Smooth muscle cell (in vitro differentiated cells): ENCODE measurements at regions not wholly inside any gene's neighbourhood (a gene's known extent, or its start where the extent isn't known, plus 50 kb on each side); places are given as distances from the start of the nearest gene placed in this dataset.

ENCODE experiments used
- DNase-seq: peaks from one replicate; lab custom pipeline; 2025; ENCODE audit not compliant: unreplicated experiment; lab: John Stamatoyannopoulos, UW
- H2AFZ ChIP-seq: fragments of 200-600 bp; sonication (generic); 2 replicates; pipeline ENCODE4 v1.6.0; 2016; ENCODE audit warnings: antibody characterized with exemption, low read depth, mild to moderate bottlenecking
- H3F3A ChIP-seq: fragments of 200-600 bp; sonication (generic); 2 replicates; pipeline ENCODE4 v1.6.0; 2017; ENCODE audit warnings: antibody characterized with exemption, low read depth
- H3K27ac ChIP-seq: fragments of 200-600 bp; sonication (generic); 2 replicates; pipeline ENCODE4 v1.5.1; 2016; ENCODE audit warnings: low read depth, mild to moderate bottlenecking
- H3K27me3 ChIP-seq: fragments of 200-600 bp; sonication (generic); 2 replicates; pipeline ENCODE4 v1.6.1; 2016; ENCODE audit warnings: low read depth, mild to moderate bottlenecking
- H3K36me3 ChIP-seq: fragments of 200-600 bp; sonication (generic); 2 replicates; pipeline ENCODE4 v1.5.1; 2016; ENCODE audit warnings: low read depth
- H3K4me1 ChIP-seq: fragments of 200-600 bp; sonication (generic); 2 replicates; pipeline ENCODE4 v1.5.1; 2016; ENCODE audit warnings: low read depth
- H3K4me2 ChIP-seq: fragments of 200-600 bp; sonication (generic); 2 replicates; pipeline ENCODE4 v1.6.0; 2016; ENCODE audit warnings: mild to moderate bottlenecking
- H3K4me3 ChIP-seq: fragments of 200-600 bp; sonication (generic); 2 replicates; pipeline ENCODE4 v1.5.1; 2016; ENCODE audit warnings: mild to moderate bottlenecking
- H3K79me2 ChIP-seq: fragments of 200-600 bp; sonication (generic); 2 replicates; pipeline ENCODE4 v1.6.0; 2016; ENCODE audit warnings: low read depth, mild to moderate bottlenecking
- H3K9ac ChIP-seq: fragments of 200-600 bp; sonication (generic); 2 replicates; pipeline ENCODE4 v1.6.0; 2016; ENCODE audit warnings: low read depth
- H3K9me3 ChIP-seq: fragments of 200-600 bp; sonication (generic); replicated peaks from 2 replicates; pipeline ENCODE4 v1.5.1; 2016; ENCODE audit warnings: low read depth
- H4K20me1 ChIP-seq: fragments of 200-600 bp; sonication (generic); 2 replicates; pipeline ENCODE4 v1.6.0; 2016; ENCODE audit warnings: low read depth
- WGBS: methylation state at CpG from one replicate; pipeline ENCODE4 v1.1.7; 2016; ENCODE audit warnings: low lambda C conversion rate; 5-methylcytosine and 5-hydroxymethylcytosine counted together
- TF ChIP-seq, protein P1 (sequence below): fragments of 200-600 bp; sonication (generic); IDR thresholded peaks from 2 replicates; pipeline ENCODE4 v1.5.1; 2017; ENCODE audit warnings: borderline replicate concordance, mild to moderate bottlenecking, antibody characterized with exemption; ENCODE audit not compliant: insufficient read depth, poor library complexity, severe bottlenecking

GRCh38 chr2:193024791-193025190 is 830.1 kb upstream of the TMEFF2 start:
- Histone ChIP-seq H2AFZ (no peak overlapping the region), H3K4me1 (no peaks in the 10 kb centered on the region), H3K9ac (no peak overlapping the region), H3K4me3 (no peak overlapping the region), H3K9me3 (no peaks in the 10 kb centered on the region), H4K20me1 (no peaks in the 10 kb centered on the region), H3K27ac (no peak overlapping the region), H3K79me2 (no peaks in the 10 kb centered on the region), H3K36me3 (no peaks in the 10 kb centered on the region), H3K4me2 (no peak overlapping the region), H3F3A (no peaks in the 10 kb centered on the region), H3K27me3 (no peaks in the 10 kb centered on the region)
- TF ChIP-seq, protein P1, sequence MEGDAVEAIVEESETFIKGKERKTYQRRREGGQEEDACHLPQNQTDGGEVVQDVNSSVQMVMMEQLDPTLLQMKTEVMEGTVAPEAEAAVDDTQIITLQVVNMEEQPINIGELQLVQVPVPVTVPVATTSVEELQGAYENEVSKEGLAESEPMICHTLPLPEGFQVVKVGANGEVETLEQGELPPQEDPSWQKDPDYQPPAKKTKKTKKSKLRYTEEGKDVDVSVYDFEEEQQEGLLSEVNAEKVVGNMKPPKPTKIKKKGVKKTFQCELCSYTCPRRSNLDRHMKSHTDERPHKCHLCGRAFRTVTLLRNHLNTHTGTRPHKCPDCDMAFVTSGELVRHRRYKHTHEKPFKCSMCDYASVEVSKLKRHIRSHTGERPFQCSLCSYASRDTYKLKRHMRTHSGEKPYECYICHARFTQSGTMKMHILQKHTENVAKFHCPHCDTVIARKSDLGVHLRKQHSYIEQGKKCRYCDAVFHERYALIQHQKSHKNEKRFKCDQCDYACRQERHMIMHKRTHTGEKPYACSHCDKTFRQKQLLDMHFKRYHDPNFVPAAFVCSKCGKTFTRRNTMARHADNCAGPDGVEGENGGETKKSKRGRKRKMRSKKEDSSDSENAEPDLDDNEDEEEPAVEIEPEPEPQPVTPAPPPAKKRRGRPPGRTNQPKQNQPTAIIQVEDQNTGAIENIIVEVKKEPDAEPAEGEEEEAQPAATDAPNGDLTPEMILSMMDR, result no peak
- no peak for DNase-seq
- WGBS, result 93% methylated on average over 1 of the region's 1 CpG

DNA sequence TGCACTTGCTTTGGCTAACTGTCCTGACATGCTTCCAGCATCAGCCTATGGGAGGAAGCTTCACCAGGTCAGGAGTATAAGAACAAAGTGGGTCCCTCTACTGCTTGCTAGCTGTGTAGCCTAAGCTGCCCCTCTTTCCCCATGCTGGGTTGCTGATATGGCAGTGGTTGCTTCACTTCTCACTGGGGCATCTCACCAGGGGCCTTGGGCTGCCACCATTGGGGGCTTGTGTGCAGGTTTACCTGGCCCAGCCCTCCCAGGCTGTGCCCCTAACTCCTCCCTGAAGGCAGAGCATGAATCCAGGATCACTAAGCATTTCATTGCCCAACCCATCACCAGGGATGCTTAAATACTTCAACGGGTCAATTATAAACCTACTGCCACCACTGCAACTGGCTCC is 817.1 kb upstream of the TMEFF2 start:
- Histone ChIP-seq H2AFZ (no peak overlapping the region), H3F3A (no peaks in the 10 kb centered on the region), H3K27me3 (no peaks in the 10 kb centered on the region), H3K4me3 (no peak overlapping the region), H3K9me3 (no peaks in the 10 kb centered on the region), H3K9ac (no peak overlapping the region), H3K27ac (no peak overlapping the region), H3K36me3 (no peaks in the 10 kb centered on the region), H3K4me1 (no peaks in the 10 kb centered on the region), H3K4me2 (no peak overlapping the region), H3K79me2 (no peaks in the 10 kb centered on the region), H4K20me1 (no peaks in the 10 kb centered on the region)
- DNase-seq, result no peak
- TF ChIP-seq, protein P1, result no peak
- 94% methylated on average over 1 of the region's 1 CpG for whole genome bisulfite sequencing

DNA sequence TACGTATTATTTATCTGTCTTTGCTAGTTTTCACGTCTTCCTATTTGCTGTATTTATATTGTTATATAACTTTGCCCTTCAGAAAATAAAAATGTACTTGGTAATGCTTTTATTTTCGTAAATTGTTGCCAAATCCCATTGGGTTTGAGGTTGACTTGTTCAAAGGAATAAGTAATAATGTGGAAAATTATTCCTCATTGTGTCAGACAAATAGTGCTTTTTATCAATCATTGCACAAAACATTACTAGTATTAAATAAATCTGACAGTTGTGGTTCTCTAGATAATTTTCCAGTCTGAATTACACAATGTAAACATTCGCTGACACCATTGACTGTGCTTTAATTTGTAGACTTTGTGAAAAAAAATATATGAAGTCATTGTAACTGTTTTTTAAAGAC is 798.3 kb upstream of the TMEFF2 start:
- Histone ChIP-seq H3K9ac (no peak overlapping the region), H3K4me2 (no peak overlapping the region), H3K79me2 (no peaks in the 10 kb centered on the region), H3F3A (no peaks in the 10 kb centered on the region), H4K20me1 (no peaks in the 10 kb centered on the region), H3K36me3 (no peaks in the 10 kb centered on the region), H3K27ac (no peak overlapping the region), H2AFZ (no peak overlapping the region), H3K4me1 (no peaks in the 10 kb centered on the region), H3K27me3 (no peaks in the 10 kb centered on the region), H3K4me3 (no peak overlapping the region), H3K9me3 (no peaks in the 10 kb centered on the region)
- DNase-seq, result no peak
- TF ChIP-seq, protein P1, result no peak
- WGBS, result 85% methylated on average over 4 of the region's 4 CpGs

DNA sequence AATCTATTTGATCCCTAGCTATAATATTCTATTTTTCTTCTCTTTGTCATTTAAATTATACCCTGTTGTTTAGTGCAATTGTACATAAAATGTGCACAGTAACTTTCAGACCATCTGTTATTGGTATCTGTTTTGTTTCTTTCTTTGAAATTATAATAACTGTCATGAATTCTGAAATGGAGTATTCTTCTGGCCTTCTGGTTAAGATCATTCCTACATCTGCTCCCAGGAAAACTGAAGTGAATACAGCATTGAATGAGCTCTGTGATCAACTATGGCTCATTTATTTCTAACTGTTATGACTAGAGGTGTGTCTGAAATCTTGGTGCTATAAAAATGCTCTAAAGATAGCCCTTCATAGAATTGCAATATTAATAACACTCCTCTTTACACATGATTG is 788.4 kb upstream of the TMEFF2 start:
- Histone ChIP-seq H3K4me3 (no peak overlapping the region), H3K9me3 (no peaks in the 10 kb centered on the region), H3K36me3 (no peaks in the 10 kb centered on the region), H3K4me2 (no peak overlapping the region), H3K9ac (no peak overlapping the region), H3K27ac (no peak overlapping the region), H2AFZ (no peak overlapping the region), H3F3A (no peaks in the 10 kb centered on the region), H3K4me1 (no peaks in the 10 kb centered on the region), H3K79me2 (no peaks in the 10 kb centered on the region), H4K20me1 (no peaks in the 10 kb centered on the region), H3K27me3 (no peaks in the 10 kb centered on the region)
- TF ChIP-seq, protein P1, result no peak
- no peak for DNase-seq
